ENCODE measurements at regions not wholly inside any gene's neighbourhood (a gene's known extent, or its start where the extent isn't known, plus 50 kb on each side); places are given as distances from the start of the nearest gene placed in this dataset.
"Not testable (repeated sequence)": the region's sequence is repeated elsewhere in the genome, so short reads cannot be mapped to it uniquely, and the experiment has no call there.

- H3K4me3 ChIP-seq (ENCODE audit: low read depth, low read length): no peak overlapping the region
- H3K9me3 ChIP-seq (ENCODE audit: control insufficient read depth, insufficient read depth, low read length): peaks cover 81% of the 10 kb centered on the region
- ChIA-PET POLR2A (no interaction called here), CTCF (no interaction called here)
- no peak for DNase-seq (ENCODE audit: low read depth, low spot score)
- H3K27ac ChIP-seq (ENCODE audit: low read depth, low read length): no peak overlapping the region
- no peaks in the 10 kb centered on the region for H3K27me3 ChIP-seq (ENCODE audit: control insufficient read depth, insufficient read depth, low read length)
- TF ChIP-seq CTCF (IDR thresholded peaks at IDR 0.05; ENCODE audit: low read depth, low read length): no peak
Observed at GRCh38 chr2:89819809-89820208, 1128.3 kb downstream of the RPIA start.

GRCh38 chr2:89820248-89820647 is 1128.8 kb downstream of the RPIA start:
- ChIA-PET POLR2A (no interaction called here), CTCF (no interaction called here)
- Histone ChIP-seq H3K4me3 (ENCODE audit: low read depth, low read length) (no peak overlapping the region), H3K9me3 (ENCODE audit: control insufficient read depth, insufficient read depth, low read length) (peaks cover 81% of the 10 kb centered on the region), H3K27ac (ENCODE audit: low read depth, low read length) (no peak overlapping the region), H3K27me3 (ENCODE audit: control insufficient read depth, insufficient read depth, low read length) (no peaks in the 10 kb centered on the region)
- no peak for DNase-seq (ENCODE audit: low read depth, low spot score)
- no peak for TF ChIP-seq CTCF (IDR thresholded peaks at IDR 0.05; ENCODE audit: low read depth, low read length)

GRCh38 chr2:89821455-89821945 is 1130.0 kb downstream of the RPIA start:
- Histone ChIP-seq H3K9me3 (ENCODE audit: control insufficient read depth, insufficient read depth, low read length) (peaks cover 76% of the 10 kb centered on the region), H3K27me3 (ENCODE audit: control insufficient read depth, insufficient read depth, low read length) (no peaks in the 10 kb centered on the region), H3K27ac (ENCODE audit: low read depth, low read length) (no peak overlapping the region), H3K4me3 (ENCODE audit: low read depth, low read length) (no peak overlapping the region)
- POLR2A ChIA-PET: no interaction called here
- no peak for TF ChIP-seq CTCF (IDR thresholded peaks at IDR 0.05; ENCODE audit: low read depth, low read length)
- no peak for DNase-seq (ENCODE audit: low read depth, low spot score)
- CTCF ChIA-PET: no interaction called here

GRCh38 chr2:89822342-89822741 is 1130.9 kb downstream of the RPIA start:
- POLR2A ChIA-PET; DNase-seq (ENCODE audit: low read depth, low spot score); H3K27ac ChIP-seq (ENCODE audit: low read depth, low read length); H3K4me3 ChIP-seq (ENCODE audit: low read depth, low read length); H3K27me3 ChIP-seq (ENCODE audit: control insufficient read depth, insufficient read depth, low read length); CTCF ChIA-PET: not testable (repeated sequence)
- peaks cover 71% of the 10 kb centered on the region for H3K9me3 ChIP-seq (ENCODE audit: control insufficient read depth, insufficient read depth, low read length)

- peaks cover 59% of the 10 kb centered on the region for H3K9me3 ChIP-seq (ENCODE audit: control insufficient read depth, insufficient read depth, low read length)
- no peak overlapping the region for H3K27ac ChIP-seq (ENCODE audit: low read depth, low read length)
- no peak for DNase-seq (ENCODE audit: low read depth, low spot score)
- POLR2A ChIA-PET: no interaction called here
- no peak overlapping the region for H3K4me3 ChIP-seq (ENCODE audit: low read depth, low read length)
- TF ChIP-seq CTCF (IDR thresholded peaks at IDR 0.05; ENCODE audit: low read depth, low read length): no peak
- no peaks in the 10 kb centered on the region for H3K27me3 ChIP-seq (ENCODE audit: control insufficient read depth, insufficient read depth, low read length)
- CTCF ChIA-PET: no interaction called here
Observed at GRCh38 chr2:89823556-89823955, 1132.1 kb downstream of the RPIA start.

- CTCF ChIA-PET: no interaction called here
- POLR2A ChIA-PET: no interaction called here
- no peak for TF ChIP-seq CTCF (IDR thresholded peaks at IDR 0.05; ENCODE audit: low read depth, low read length)
- no peak overlapping the region for H3K27ac ChIP-seq (ENCODE audit: low read depth, low read length)
- peaks cover 45% of the 10 kb centered on the region for H3K9me3 ChIP-seq (ENCODE audit: control insufficient read depth, insufficient read depth, low read length)
- DNase-seq (ENCODE audit: low read depth, low spot score): no peak
- H3K4me3 ChIP-seq (ENCODE audit: low read depth, low read length): no peak overlapping the region
- H3K27me3 ChIP-seq (ENCODE audit: control insufficient read depth, insufficient read depth, low read length): no peaks in the 10 kb centered on the region
Observed at GRCh38 chr2:89825034-89825433, 1133.6 kb downstream of the RPIA start.

GRCh38 chr2:89826741-89827140 is 1135.3 kb downstream of the RPIA start:
- H3K27ac ChIP-seq (ENCODE audit: low read depth, low read length); H3K27me3 ChIP-seq (ENCODE audit: control insufficient read depth, insufficient read depth, low read length); H3K4me3 ChIP-seq (ENCODE audit: low read depth, low read length); POLR2A ChIA-PET; DNase-seq (ENCODE audit: low read depth, low spot score); CTCF ChIA-PET: not testable (repeated sequence)
- H3K9me3 ChIP-seq (ENCODE audit: control insufficient read depth, insufficient read depth, low read length): peaks cover 29% of the 10 kb centered on the region

- CTCF ChIA-PET; H3K4me3 ChIP-seq (ENCODE audit: low read depth, low read length); POLR2A ChIA-PET; H3K27me3 ChIP-seq (ENCODE audit: control insufficient read depth, insufficient read depth, low read length); DNase-seq (ENCODE audit: low read depth, low spot score); H3K27ac ChIP-seq (ENCODE audit: low read depth, low read length): not testable (repeated sequence)
- peaks cover 22% of the 10 kb centered on the region; the same call in 1 of the 2 replicates for H3K9me3 ChIP-seq (ENCODE audit: control insufficient read depth, insufficient read depth, low read length)
Observed at GRCh38 chr2:89827829-89828228, 1136.4 kb downstream of the RPIA start.
